UCSD-AML1 (cell line): ENCODE measurements at regions not wholly inside any gene's neighbourhood (a gene's known extent, or its start where the extent isn't known, plus 50 kb on each side); places are given as distances from the start of the nearest gene placed in this dataset.
"Not testable (repeated sequence)": the region's sequence is repeated elsewhere in the genome, so short reads cannot be mapped to it uniquely, and the experiment has no call there.

Experiments
- DNase-seq: peaks from one replicate; lab custom pipeline; 2025; ENCODE audit not compliant: unreplicated experiment; lab: John Stamatoyannopoulos, UW

GRCh38 chr1:234851450-234852438, 241.8 kb upstream of the IRF2BP2 start:
- DNase-seq = peak; percentile 56

GRCh38 chr1:234849832-234850231, 239.9 kb upstream of the IRF2BP2 start:
- no peak for DNase-seq

GRCh38 chr1:234848972-234849649, 239.1 kb upstream of the IRF2BP2 start:
- no peak for DNase-seq

GRCh38 chr1:234846813-234847212, 236.8 kb upstream of the IRF2BP2 start:
- not testable (repeated sequence) for DNase-seq

GRCh38 chr1:234845836-234846235, 235.9 kb upstream of the IRF2BP2 start:
- DNase-seq = no peak

- DNase-seq = no peak
These were observed 235.2 kb upstream of the IRF2BP2 start for GRCh38 chr1:234845097-234845660.

GRCh38 chr1:234844479-234845031, 234.6 kb upstream of the IRF2BP2 start:
- DNase-seq = peak; percentile 36

GRCh38 chr1:234843946-234844345, 234.0 kb upstream of the IRF2BP2 start:
- DNase-seq = no peak

GRCh38 chr1:234842726-234843641, 233.0 kb upstream of the IRF2BP2 start:
- DNase-seq = peak; percentile 58

- peak; percentile 40 for DNase-seq
These were observed 231.8 kb upstream of the IRF2BP2 start for GRCh38 chr1:234841710-234842231.

- DNase-seq = no peak
These were observed 231.3 kb upstream of the IRF2BP2 start for GRCh38 chr1:234841281-234841680.

GRCh38 chr1:234840843-234841242, 230.9 kb upstream of the IRF2BP2 start:
- DNase-seq = no peak

GRCh38 chr1:234840253-234840652, 230.3 kb upstream of the IRF2BP2 start:
- DNase-seq = no peak

- no peak for DNase-seq
These were observed 229.7 kb upstream of the IRF2BP2 start for GRCh38 chr1:234839663-234840062.

- DNase-seq = no peak
These were observed 228.8 kb upstream of the IRF2BP2 start for GRCh38 chr1:234838820-234839219.

GRCh38 chr1:234838182-234838581, 228.2 kb upstream of the IRF2BP2 start:
- DNase-seq = no peak

GRCh38 chr1:234837713-234838112, 227.7 kb upstream of the IRF2BP2 start:
- DNase-seq = no peak

GRCh38 chr1:234836776-234837357, 226.9 kb upstream of the IRF2BP2 start:
- no peak for DNase-seq

GRCh38 chr1:234836045-234836681, 226.2 kb upstream of the IRF2BP2 start:
- no peak for DNase-seq
